ENCODE measurements at regions not wholly inside any gene's neighbourhood (a gene's known extent, or its start where the extent isn't known, plus 50 kb on each side); places are given as distances from the start of the nearest gene placed in this dataset.

- no peak for DNase-seq (ENCODE audit: low read depth in 3 of 3, low spot score in 1 of 3)
Measured at GRCh38 chr10:69715899-69716606, 85.7 kb upstream of the COL13A1 start.

- peak in 2 of 3 donors; percentile 14 to 42 for DNase-seq (ENCODE audit: low read depth in 3 of 3, low spot score in 1 of 3)
Measured at GRCh38 chr10:69716711-69717560, 84.8 kb upstream of the COL13A1 start.

GRCh38 chr10:69718951-69719350, 82.8 kb upstream of the COL13A1 start:
- DNase-seq (ENCODE audit: low read depth in 3 of 3, low spot score in 1 of 3) = no peak

GRCh38 chr10:69721690-69722310, 79.9 kb upstream of the COL13A1 start:
- no peak for DNase-seq (ENCODE audit: low read depth in 3 of 3, low spot score in 1 of 3)

GRCh38 chr10:69723653-69724052, 78.1 kb upstream of the COL13A1 start:
- no peak for DNase-seq (ENCODE audit: low read depth in 3 of 3, low spot score in 1 of 3)

GRCh38 chr10:69726850-69727249, 74.9 kb upstream of the COL13A1 start:
- no peak for DNase-seq (ENCODE audit: low read depth in 3 of 3, low spot score in 1 of 3)

- DNase-seq (ENCODE audit: low read depth in 3 of 3, low spot score in 1 of 3) = no peak
Measured at GRCh38 chr10:69728335-69728870, 73.3 kb upstream of the COL13A1 start.

GRCh38 chr10:69729326-69730048, 72.2 kb upstream of the COL13A1 start:
- no peak for DNase-seq (ENCODE audit: low read depth in 3 of 3, low spot score in 1 of 3)

- DNase-seq (ENCODE audit: low read depth in 3 of 3, low spot score in 1 of 3) = no peak
Measured at GRCh38 chr10:69730251-69731156, 71.2 kb upstream of the COL13A1 start.

- no peak for DNase-seq (ENCODE audit: low read depth in 3 of 3, low spot score in 1 of 3)
Measured at GRCh38 chr10:69731184-69731583, 70.5 kb upstream of the COL13A1 start.

GRCh38 chr10:69731698-69732097, 70.0 kb upstream of the COL13A1 start:
- DNase-seq (ENCODE audit: low read depth in 3 of 3, low spot score in 1 of 3) = no peak

- DNase-seq (ENCODE audit: low read depth in 3 of 3, low spot score in 1 of 3) = no peak
Measured at GRCh38 chr10:69732147-69732825, 69.4 kb upstream of the COL13A1 start.

- DNase-seq (ENCODE audit: low read depth in 3 of 3, low spot score in 1 of 3) = no peak
Measured at GRCh38 chr10:69732826-69733150, 68.9 kb upstream of the COL13A1 start.

GRCh38 chr10:69733791-69734261, 67.9 kb upstream of the COL13A1 start:
- DNase-seq (ENCODE audit: low read depth in 3 of 3, low spot score in 1 of 3) = no peak

GRCh38 chr10:69734416-69734796, 67.3 kb upstream of the COL13A1 start:
- no peak for DNase-seq (ENCODE audit: low read depth in 3 of 3, low spot score in 1 of 3)

- DNase-seq (ENCODE audit: low read depth in 3 of 3, low spot score in 1 of 3) = no peak
Measured at GRCh38 chr10:69734797-69735468, 66.8 kb upstream of the COL13A1 start.

GRCh38 chr10:69736886-69737641, 64.6 kb upstream of the COL13A1 start:
- no peak for DNase-seq (ENCODE audit: low read depth in 3 of 3, low spot score in 1 of 3)

GRCh38 chr10:69738071-69738470, 63.6 kb upstream of the COL13A1 start:
- no peak for DNase-seq (ENCODE audit: low read depth in 3 of 3, low spot score in 1 of 3)
